Endometrium (tissue), 2 donors: ENCODE measurements at regions not wholly inside any gene's neighbourhood (a gene's known extent, or its start where the extent isn't known, plus 50 kb on each side); places are given as distances from the start of the nearest gene placed in this dataset.

Source experiments
- FAIRE-seq: peaks from 2 replicates; lab custom pipeline; 2012; peaks lifted over from hg19 to GRCh38; lab: Jason Lieb, UNC
- donor health status: control.
- donor health status: control.

- peak; percentile 73 for FAIRE-seq
Measured at GRCh38 chr2:67917332-67918054, 145.3 kb downstream of the C1D start.

- no peak for FAIRE-seq
Measured at GRCh38 chr2:67918471-67918870, 144.3 kb downstream of the C1D start.

DNA sequence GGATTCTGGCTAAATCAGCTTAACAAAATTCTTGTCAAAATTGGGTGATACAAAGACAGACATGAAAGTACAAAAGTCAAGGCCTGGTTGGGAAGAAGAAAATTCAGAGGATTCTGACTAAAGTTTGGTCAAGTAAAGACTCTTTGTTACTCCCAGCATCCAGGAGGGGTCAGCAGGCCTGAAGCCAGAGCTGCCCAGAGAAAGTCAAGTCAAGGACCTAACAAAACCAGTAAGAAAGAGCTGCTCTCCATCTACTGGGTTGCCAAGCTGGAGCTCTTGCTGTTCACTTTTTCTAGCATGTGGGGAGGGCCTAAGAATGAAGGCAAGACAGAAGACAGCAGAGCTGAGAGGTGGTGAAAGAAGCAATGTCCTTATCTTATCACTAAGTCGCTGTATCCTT lies 143.3 kb downstream of the C1D start:
- no peak for FAIRE-seq

GRCh38 chr2:67922080-67922785 lies 140.6 kb downstream of the C1D start:
- FAIRE-seq, result no peak

GRCh38 chr2:67923696-67924095 lies 139.1 kb downstream of the C1D start:
- FAIRE-seq, result no peak

DNA sequence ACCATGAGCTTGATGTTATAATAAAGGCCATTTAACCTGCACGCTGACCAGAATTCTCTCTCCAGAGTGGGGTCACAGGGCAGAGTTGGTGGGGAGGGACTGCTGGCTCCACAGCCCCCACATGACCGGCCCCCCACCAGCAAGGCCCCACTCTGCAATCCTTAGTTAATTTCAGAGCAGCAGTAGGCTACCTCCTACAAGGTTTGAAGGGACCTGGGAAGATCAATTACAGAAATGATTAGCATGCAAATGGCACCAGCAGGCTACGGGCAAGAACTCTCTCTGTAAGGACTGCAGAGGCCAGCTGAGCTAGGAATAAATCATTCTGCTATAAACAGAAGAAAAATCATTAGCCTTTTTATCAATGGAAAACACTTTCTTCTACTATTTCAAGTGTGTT lies 135.3 kb downstream of the C1D start:
- no peak for FAIRE-seq

DNA sequence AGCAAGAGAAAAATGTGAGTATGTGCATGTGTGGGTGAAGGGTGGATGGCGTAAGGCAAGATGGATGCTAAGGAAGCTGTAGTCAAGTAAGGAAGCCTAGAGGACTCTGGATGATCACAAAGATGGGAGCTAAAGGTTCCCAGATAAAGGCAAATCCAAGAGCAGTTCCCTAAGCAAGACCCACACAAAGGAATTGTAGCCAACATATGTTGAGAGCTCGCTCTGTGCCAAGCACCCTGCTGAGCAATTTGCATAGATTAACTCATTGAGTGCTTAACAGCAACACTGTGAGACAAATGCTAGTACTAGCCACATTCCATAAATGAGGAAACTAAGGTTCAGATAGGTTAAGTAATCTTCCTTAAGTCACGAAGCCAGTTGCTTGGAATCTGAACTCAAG lies 132.6 kb downstream of the C1D start:
- no peak for FAIRE-seq

- FAIRE-seq, result no peak
Measured at GRCh38 chr2:67936969-67937368, 125.8 kb downstream of the C1D start.

- FAIRE-seq, result no peak
Measured at GRCh38 chr2:67938053-67938452, 124.8 kb downstream of the C1D start.

DNA sequence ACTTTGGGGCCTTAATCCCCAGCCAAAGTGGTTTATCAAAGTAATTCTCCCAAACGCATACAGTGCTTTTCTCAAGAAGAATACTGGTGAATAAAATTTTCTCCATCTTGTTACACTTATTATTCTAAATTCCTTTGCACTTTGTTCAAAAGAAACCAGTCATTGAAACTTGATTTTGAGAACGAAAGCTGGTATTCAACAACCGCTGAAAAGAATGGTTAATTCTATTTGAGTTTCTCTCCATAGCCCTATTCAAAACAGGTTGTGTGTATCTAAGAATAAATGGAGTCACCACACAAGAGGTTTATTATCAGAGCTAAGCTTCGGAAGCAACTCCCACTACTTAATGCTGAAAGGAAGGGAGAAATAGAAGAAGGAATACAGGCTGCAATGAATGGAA lies 117.7 kb downstream of the C1D start:
- FAIRE-seq, result no peak

DNA sequence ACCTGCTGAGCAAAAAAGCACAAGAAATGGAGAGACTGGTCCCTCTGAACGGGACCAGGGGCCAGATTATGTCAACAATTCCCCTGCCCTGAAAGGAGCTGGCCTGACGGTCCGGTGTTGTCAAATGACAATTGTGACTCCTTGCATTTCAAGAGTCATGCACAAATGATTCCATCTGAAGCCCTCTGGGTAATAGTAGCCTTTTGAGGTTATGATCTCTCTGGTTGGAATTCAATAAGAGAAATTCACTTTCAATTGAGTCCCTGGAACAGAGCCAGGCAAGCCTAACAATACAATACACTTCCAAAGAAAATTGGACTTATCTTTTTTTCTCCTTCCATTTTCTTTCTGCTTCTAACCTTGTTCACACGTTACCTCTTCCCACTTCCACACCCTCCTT lies 116.9 kb downstream of the C1D start:
- no peak for FAIRE-seq

DNA sequence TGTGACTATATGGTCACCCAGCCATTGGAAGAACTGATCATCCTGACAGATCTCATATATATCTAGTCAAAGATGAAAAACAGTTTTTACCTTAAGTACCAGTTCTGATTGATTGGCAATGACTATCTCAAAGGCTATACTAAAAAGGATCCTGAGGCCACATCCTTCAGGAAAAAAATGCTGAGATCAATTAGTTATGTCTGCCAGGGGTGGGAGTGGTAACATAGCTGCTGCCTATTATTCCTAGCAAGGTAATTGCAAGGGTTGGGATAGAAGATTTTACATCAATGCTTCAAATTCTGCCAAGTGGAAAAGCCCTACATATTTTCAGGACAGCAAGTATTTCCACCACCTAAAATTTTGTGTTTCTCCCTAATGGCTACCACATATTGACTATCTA lies 114.7 kb downstream of the C1D start:
- no peak for FAIRE-seq

DNA sequence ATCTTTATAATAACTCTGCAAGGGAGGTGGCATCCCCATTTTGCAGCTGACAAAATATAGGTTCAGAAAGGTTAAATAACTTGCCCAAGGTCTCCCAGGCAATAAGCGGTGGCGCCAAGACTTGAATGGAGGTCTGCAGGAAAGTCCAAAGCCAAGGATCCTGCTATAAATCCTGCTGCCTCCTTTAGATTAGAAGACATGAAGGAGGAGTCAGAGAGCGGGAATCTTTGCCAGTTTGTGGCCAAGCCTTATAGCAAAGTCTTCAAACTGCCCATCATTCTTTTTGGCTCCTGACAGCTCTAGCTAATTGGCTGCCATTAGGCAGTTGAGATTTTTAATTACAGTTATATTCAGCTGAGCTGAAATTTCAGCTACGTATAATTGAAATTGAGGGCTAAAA lies 114.3 kb downstream of the C1D start:
- no peak for FAIRE-seq

DNA sequence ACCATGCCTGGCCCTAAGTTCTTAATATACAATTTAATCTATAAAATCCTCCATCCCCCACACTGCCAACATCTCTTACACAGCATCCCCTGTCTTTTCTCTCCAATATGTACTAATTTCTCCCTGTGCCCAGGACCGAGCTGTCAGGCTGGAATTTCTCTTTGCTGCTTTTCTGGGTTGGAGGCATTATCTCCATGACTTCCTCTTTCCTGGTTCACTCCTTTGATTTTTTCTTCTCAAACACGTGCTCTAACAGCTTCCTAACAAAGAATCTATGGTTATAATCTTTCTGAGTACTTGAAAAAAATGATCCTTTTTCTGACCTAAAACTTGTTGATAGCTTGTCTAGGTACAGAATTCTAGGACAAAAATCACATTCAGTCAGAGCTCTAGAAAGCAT lies 112.8 kb downstream of the C1D start:
- FAIRE-seq, result no peak

DNA sequence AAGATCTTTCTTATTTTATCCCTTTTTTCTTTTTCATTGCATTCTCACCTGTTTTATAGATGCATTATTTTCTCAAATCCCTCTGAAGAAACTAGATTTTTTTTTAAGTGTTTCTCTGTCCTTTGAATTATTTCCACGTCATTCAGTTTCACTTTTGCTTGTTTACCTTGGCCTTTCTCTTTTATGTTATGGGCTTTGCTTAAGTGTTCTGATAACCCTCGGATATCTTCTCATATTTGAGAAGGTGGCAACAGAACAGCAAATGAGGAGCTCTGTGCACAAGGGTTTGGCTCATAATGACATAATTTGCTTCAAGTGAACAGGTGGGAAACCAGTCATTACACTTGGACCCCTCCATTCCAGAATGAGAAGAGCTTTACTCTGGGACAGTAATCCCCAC lies 111.9 kb downstream of the C1D start:
- FAIRE-seq, result no peak

GRCh38 chr2:67952066-67952465 lies 110.7 kb downstream of the C1D start:
- no peak for FAIRE-seq

- no peak for FAIRE-seq
Measured at GRCh38 chr2:67954093-67954748, 108.6 kb downstream of the C1D start.

DNA sequence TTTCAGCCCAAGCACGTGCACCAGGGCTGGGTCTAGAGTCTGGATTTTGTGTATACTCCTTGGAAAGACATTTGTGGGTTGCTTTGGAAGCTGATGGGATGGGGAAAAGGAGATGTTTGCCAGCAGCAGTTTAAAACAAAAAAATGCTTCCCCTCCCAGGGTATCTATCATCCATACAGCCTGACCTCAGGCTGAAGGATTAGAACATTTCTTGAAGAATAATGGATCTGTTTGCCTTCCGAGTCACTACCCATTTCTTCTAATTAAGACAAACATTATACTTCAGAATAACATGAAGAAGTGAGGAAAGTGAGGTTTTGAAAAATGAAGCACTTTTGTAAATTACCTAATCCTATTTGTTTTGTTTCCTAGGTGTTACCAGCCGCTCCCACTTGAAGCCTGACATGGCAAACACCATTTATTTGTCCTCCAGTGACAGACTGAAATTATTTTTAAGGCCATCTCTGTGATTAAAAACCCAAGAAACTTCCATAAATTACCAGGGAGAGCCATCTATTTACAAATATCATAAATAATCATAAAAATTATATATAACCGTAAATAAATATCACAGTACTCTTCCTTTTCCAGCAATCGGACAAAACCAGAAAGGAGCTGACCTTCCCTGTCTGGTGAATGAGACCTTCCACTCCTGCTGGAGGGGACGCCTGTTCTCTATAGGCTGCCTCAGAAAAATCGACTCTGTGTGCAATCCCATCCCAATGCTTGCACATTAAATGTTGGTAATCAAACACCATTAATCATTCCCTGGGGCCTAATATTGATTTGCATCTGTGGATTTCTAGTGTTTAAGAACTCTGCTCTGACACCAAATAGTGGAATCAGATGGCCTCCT lies 106.8 kb downstream of the C1D start:
- FAIRE-seq, result no peak

DNA sequence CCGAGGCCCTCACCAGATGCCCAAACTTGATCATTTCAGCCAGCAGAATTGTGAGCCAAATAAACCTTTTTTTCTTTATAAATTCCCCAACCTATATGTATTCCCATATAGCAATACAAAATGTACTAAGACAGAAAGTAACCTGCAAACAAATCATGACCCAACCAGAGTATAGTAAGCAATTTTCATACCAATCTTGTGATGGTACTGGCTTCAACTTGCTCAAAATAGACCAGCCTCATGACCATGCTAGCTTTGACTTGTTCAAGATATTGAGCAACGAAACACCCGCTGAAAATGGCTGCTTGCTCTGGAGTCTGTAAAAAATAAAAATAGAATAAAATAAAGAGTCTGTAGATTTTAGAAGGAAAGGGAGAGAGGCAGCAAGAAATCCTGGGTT lies 97.6 kb downstream of the C1D start:
- no peak for FAIRE-seq

GRCh38 chr2:67970071-67970470 lies 92.7 kb downstream of the C1D start:
- FAIRE-seq, result no peak

DNA sequence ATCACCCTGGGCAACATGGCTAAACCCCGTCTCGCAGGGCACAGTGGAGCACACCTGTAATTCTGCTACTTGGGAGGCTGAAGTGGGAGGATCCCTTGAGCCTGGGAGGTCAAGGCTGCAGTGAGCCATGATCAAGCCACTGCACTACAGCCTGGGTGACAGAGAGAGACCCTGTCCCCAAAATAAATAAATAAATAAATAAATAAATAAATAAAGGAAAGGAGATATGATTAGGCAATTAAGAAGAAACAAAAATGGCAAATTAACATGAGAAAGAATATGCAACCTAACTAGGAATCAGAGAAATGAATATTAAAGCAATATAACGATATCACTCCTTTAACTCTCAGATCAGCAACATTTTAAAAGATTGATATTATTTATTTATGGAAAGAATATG lies 92.3 kb downstream of the C1D start:
- FAIRE-seq, result no peak

GRCh38 chr2:67974559-67975430 lies 88.0 kb downstream of the C1D start:
- no peak for FAIRE-seq
